Mesendoderm (in vitro differentiated cells): ENCODE measurements at regions not wholly inside any gene's neighbourhood (a gene's known extent, or its start where the extent isn't known, plus 50 kb on each side); places are given as distances from the start of the nearest gene placed in this dataset.

Source experiments
- DNase-seq: peaks from one replicate; pipeline ENCODE4 v3.0.0; 2013
- H2AK5ac ChIP-seq: 2 replicates; pipeline ENCODE4 v1.6.1; 2013; ENCODE audit warnings: low read length, inconsistent platforms
- H2BK120ac ChIP-seq: 2 replicates; pipeline ENCODE4 v1.6.1; 2013; ENCODE audit warnings: low read depth, mild to moderate bottlenecking, low read length, moderate library complexity, mixed read lengths
- H2BK15ac ChIP-seq: replicated peaks from 2 replicates; pipeline ENCODE4 v1.6.1; 2013; ENCODE audit warnings: low read depth, mild to moderate bottlenecking, moderate library complexity
- H2BK5ac ChIP-seq: 2 replicates; pipeline ENCODE4 v1.6.1; 2013; ENCODE audit warnings: low read length, inconsistent platforms
- H3K18ac ChIP-seq: 2 replicates; pipeline ENCODE4 v1.6.1; 2013; ENCODE audit warnings: mild to moderate bottlenecking, low read length, mixed read lengths
- H3K23ac ChIP-seq: one replicate; pipeline ENCODE4 v1.6.1; 2013; ENCODE audit warnings: low read length
- H3K27ac ChIP-seq: 2 replicates; pipeline ENCODE4 v1.5.1; 2013; ENCODE audit warnings: low read depth, mild to moderate bottlenecking, inconsistent platforms, low read length, moderate library complexity
- H3K27me3 ChIP-seq: 2 replicates; pipeline ENCODE4 v1.6.1; 2013; ENCODE audit warnings: low read length, control low read depth, mild to moderate bottlenecking, inconsistent platforms; ENCODE audit not compliant: insufficient read depth, poor library complexity
- H3K36me3 ChIP-seq: 2 replicates; pipeline ENCODE4 v1.6.1; 2013; ENCODE audit warnings: low read length, inconsistent platforms; ENCODE audit not compliant: control insufficient read depth, insufficient read depth
- H3K4ac ChIP-seq: one replicate; pipeline ENCODE4 v1.6.1; 2013; ENCODE audit warnings: low read depth, mild to moderate bottlenecking, low read length, moderate library complexity
- H3K4me1 ChIP-seq: 2 replicates; pipeline ENCODE4 v1.6.1; 2013; ENCODE audit warnings: low read depth, low read length, inconsistent platforms; ENCODE audit not compliant: control insufficient read depth
- H3K4me2 ChIP-seq: 2 replicates; pipeline ENCODE4 v1.6.1; 2013; ENCODE audit warnings: low read length
- H3K4me3 ChIP-seq: 2 replicates; pipeline ENCODE4 v1.5.1; 2013; ENCODE audit warnings: mild to moderate bottlenecking, low read length
- H3K56ac ChIP-seq: one replicate; pipeline ENCODE4 v1.6.1; 2013; ENCODE audit warnings: low read length
- H3K79me1 ChIP-seq: 2 replicates; pipeline ENCODE4 v1.6.1; 2013; ENCODE audit warnings: low read length, inconsistent platforms
- H3K79me2 ChIP-seq: 2 replicates; pipeline ENCODE4 v1.6.1; 2013; ENCODE audit warnings: mild to moderate bottlenecking, low read length; ENCODE audit not compliant: control insufficient read depth, insufficient read depth
- H3K9ac ChIP-seq: 2 replicates; pipeline ENCODE4 v1.6.1; 2013; ENCODE audit warnings: low read length, inconsistent platforms
- H4K5ac ChIP-seq: one replicate; pipeline ENCODE4 v1.6.1; 2013; ENCODE audit warnings: low read length
- H4K8ac ChIP-seq: one replicate; pipeline ENCODE4 v1.6.1; 2013; ENCODE audit warnings: low read depth, mild to moderate bottlenecking, control low read depth, low read length, moderate library complexity
- WGBS: extraction: QIAGEN DNeasy Blood & Tissue Kit; methylation state at CpG from one replicate; pipeline ENCODE4 v1.1.7; 2013; ENCODE audit warnings: low lambda C conversion rate, missing lambda C conversion rate; ENCODE audit not compliant: insufficient coverage; ENCODE audit errors: extremely low coverage; 5-methylcytosine and 5-hydroxymethylcytosine counted together

DNA sequence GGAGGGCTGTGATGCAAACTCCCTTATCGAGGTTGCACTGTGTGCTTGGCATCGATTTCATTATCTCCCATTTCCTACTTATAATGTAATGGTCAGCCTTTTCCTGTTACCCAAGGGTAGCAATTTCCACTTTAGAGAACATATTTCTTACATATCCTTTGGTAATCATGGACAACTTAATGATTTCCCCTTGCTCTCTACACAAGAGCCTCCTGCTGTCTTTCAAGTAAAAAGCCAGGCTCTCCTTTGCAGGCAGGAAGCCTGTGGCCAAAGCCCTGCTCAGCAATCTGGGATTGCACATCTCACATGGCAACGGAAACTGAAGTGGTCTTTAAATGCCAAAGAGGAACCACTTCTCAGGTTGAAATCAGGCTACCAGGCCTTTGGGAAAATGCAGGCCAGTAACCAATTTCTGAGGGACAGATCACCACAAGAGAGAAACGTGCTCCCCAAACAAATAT, 86.7 kb upstream of the IKZF1 start:
- no peaks in the 10 kb centered on the region for H3K36me3 ChIP-seq
- H3K4ac ChIP-seq = no peak overlapping the region
- H3K4me3 ChIP-seq = no peak overlapping the region
- H2BK15ac ChIP-seq = no peak overlapping the region
- no peak overlapping the region for H2BK120ac ChIP-seq
- H4K8ac ChIP-seq = no peak overlapping the region
- no peak overlapping the region for H2BK5ac ChIP-seq
- H3K79me2 ChIP-seq = no peaks in the 10 kb centered on the region
- no peak overlapping the region for H3K9ac ChIP-seq
- H3K23ac ChIP-seq = no peak overlapping the region
- no peak overlapping the region for H3K18ac ChIP-seq
- H3K56ac ChIP-seq = no peak overlapping the region
- no peaks in the 10 kb centered on the region for H3K79me1 ChIP-seq
- no CpG with 5 or more reads among the region's 4 CpGs for WGBS
- no peaks in the 10 kb centered on the region for H3K4me1 ChIP-seq
- no peaks in the 10 kb centered on the region for H3K27me3 ChIP-seq
- H3K4me2 ChIP-seq = no peak overlapping the region
- no peak overlapping the region for H3K27ac ChIP-seq
- H2AK5ac ChIP-seq = no peak overlapping the region
- no peak overlapping the region for H4K5ac ChIP-seq
- DNase-seq = no peak

DNA sequence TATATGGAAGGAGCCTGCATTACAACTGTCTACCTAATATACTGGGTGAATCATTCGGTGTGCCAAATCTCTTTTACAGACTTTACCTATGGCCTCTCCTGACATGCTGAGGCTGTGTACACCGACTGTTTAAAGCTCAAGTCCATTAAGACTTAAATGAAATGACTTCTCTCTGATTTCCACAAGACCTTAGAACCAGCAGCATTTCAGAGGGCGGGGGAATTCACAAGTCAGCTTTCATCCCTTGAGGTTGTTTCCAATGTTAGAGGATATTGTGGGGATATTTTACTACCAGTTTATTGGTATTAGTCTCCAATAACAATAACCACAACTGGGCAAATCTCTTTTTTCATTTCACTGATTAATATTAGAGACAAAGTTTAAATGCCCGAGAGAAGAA, 87.1 kb upstream of the IKZF1 start:
- H3K4me1 ChIP-seq = no peaks in the 10 kb centered on the region
- H2BK120ac ChIP-seq = no peak overlapping the region
- no peak overlapping the region for H3K27ac ChIP-seq
- WGBS = no CpG with 5 or more reads among the region's 4 CpGs
- no peaks in the 10 kb centered on the region for H3K36me3 ChIP-seq
- H3K23ac ChIP-seq = no peak overlapping the region
- no peak for DNase-seq
- H3K9ac ChIP-seq = no peak overlapping the region
- H2AK5ac ChIP-seq = no peak overlapping the region
- no peak overlapping the region for H3K18ac ChIP-seq
- no peak overlapping the region for H3K4ac ChIP-seq
- no peak overlapping the region for H4K5ac ChIP-seq
- no peak overlapping the region for H2BK15ac ChIP-seq
- no peaks in the 10 kb centered on the region for H3K79me2 ChIP-seq
- no peak overlapping the region for H3K4me3 ChIP-seq
- H3K4me2 ChIP-seq = no peak overlapping the region
- no peak overlapping the region for H4K8ac ChIP-seq
- no peak overlapping the region for H3K56ac ChIP-seq
- H3K79me1 ChIP-seq = no peaks in the 10 kb centered on the region
- H2BK5ac ChIP-seq = no peak overlapping the region
- no peaks in the 10 kb centered on the region for H3K27me3 ChIP-seq

DNA sequence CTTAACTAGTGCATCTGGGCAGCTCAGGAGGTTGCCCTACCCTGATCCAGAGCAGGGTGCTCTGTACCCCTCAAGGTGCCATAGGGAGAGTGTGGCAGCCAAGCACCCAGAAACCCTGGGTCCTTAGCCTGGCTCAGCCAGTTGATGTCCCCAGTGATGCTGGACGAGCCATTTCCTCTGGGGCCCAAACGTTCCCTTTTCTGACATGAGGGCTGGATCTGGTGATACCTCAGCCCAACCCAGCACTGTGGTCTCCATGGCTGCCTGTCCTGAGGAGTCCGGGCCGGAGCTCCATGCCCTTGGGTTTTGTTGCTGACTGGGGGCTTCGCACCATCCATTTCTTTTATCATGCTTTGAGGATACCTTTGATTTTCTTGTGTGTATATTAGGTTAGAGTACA, 87.9 kb upstream of the IKZF1 start:
- Histone ChIP-seq H3K79me1 (no peaks in the 10 kb centered on the region), H3K27ac (no peak overlapping the region), H2AK5ac (no peak overlapping the region), H2BK15ac (no peak overlapping the region), H3K4ac (no peak overlapping the region), H3K23ac (no peak overlapping the region), H3K27me3 (no peaks in the 10 kb centered on the region), H2BK120ac (no peak overlapping the region), H4K5ac (no peak overlapping the region), H3K4me2 (no peak overlapping the region), H3K18ac (no peak overlapping the region), H3K4me3 (no peak overlapping the region), H2BK5ac (no peak overlapping the region), H3K56ac (no peak overlapping the region), H3K36me3 (no peaks in the 10 kb centered on the region), H3K9ac (no peak overlapping the region), H3K79me2 (no peaks in the 10 kb centered on the region), H4K8ac (no peak overlapping the region), H3K4me1 (no peaks in the 10 kb centered on the region)
- no peak for DNase-seq
- no CpG with 5 or more reads among the region's 5 CpGs for WGBS

DNA sequence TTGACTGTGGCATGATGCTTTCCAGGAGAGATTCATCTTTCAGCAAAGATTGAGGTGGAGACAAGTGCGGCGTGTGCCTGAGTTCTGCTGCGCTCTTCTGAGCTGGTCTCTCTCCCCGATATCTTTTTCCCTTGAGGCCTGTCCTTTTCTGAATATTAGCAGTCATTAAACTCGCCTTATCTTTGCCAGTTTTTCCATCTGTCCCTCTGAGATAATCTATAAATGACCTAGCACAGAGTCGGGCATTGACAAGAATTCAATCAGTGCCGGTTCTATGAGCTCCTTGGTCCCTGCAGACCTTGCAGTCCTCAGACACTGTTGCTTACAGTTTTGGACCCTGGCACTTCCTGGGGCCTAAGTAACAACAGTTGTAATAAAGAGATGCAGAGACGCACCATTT, 89.7 kb upstream of the IKZF1 start:
- Histone ChIP-seq H3K79me1 (no peaks in the 10 kb centered on the region), H3K79me2 (no peaks in the 10 kb centered on the region), H4K5ac (no peak overlapping the region), H3K4ac (no peak overlapping the region), H2BK5ac (no peak overlapping the region), H2AK5ac (no peak overlapping the region), H3K9ac (no peak overlapping the region), H3K4me1 (no peaks in the 10 kb centered on the region), H3K18ac (no peak overlapping the region), H3K4me2 (no peak overlapping the region), H3K4me3 (no peak overlapping the region), H2BK120ac (no peak overlapping the region), H3K23ac (no peak overlapping the region), H2BK15ac (no peak overlapping the region), H3K36me3 (no peaks in the 10 kb centered on the region), H3K27ac (no peak overlapping the region), H3K56ac (no peak overlapping the region), H4K8ac (no peak overlapping the region), H3K27me3 (no peaks in the 10 kb centered on the region)
- DNase-seq = no peak
- WGBS = no CpG with 5 or more reads among the region's 8 CpGs

DNA sequence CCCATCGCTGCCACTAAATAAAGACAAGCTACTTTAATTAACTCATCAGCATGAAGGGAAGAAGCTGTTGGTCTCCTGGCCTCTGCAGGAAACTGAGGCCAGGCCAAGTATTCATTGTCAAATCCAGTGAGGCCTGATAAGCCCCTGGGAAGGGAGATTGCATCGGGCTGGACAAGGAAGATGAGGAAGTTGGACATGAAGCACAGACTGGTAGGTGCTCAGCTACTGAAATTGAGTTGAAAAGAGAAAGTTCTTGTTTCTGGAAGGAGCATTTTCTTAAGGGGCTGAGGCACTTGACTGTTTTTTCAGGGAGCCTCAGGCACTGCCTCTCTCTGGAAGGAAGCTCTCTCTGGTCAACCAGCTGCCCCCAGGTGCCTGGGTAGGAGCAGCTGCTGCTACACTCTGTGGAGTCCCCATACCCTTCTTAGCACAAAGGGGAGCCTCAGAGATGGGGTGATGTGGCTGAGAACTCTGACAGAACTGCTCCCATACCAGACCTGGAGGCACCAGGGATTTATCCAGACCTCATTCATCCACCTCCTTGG, 90.3 kb upstream of the IKZF1 start:
- Histone ChIP-seq H2BK120ac (no peak overlapping the region), H3K36me3 (no peaks in the 10 kb centered on the region), H3K4me3 (no peak overlapping the region), H4K8ac (no peak overlapping the region), H3K23ac (no peak overlapping the region), H2BK5ac (no peak overlapping the region), H3K79me2 (no peaks in the 10 kb centered on the region), H3K56ac (no peak overlapping the region), H2AK5ac (no peak overlapping the region), H3K4me2 (no peak overlapping the region), H3K4ac (no peak overlapping the region), H3K18ac (no peak overlapping the region), H3K27me3 (no peaks in the 10 kb centered on the region), H3K79me1 (no peaks in the 10 kb centered on the region), H3K4me1 (no peaks in the 10 kb centered on the region), H3K9ac (no peak overlapping the region), H3K27ac (no peak overlapping the region), H2BK15ac (no peak overlapping the region), H4K5ac (no peak overlapping the region)
- DNase-seq = no peak
- WGBS = no CpG with 5 or more reads among the region's 2 CpGs

DNA sequence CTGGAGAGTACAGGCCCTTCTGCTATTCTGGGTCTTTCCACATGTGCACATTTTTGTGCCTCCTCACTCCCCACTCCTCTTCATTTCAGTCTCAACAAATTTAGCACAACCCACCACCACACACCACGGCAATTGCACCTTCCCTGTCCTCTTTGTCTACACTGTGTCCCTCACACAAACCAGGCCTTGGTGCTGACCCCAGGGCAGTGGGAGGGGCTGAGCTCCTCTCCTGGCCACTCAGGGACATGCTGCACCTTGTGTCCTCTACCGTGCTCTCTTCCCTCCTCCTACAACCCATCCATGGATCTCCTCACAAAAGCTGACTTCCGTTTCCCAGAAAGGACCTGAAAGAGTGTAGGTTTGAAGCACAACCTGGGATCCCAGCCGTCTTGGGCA, 90.9 kb upstream of the IKZF1 start:
- no peak overlapping the region for H2BK5ac ChIP-seq
- H2AK5ac ChIP-seq = no peak overlapping the region
- no peaks in the 10 kb centered on the region for H3K4me1 ChIP-seq
- H2BK15ac ChIP-seq = no peak overlapping the region
- no CpG with 5 or more reads among the region's 4 CpGs for WGBS
- H3K79me2 ChIP-seq = no peaks in the 10 kb centered on the region
- no peak overlapping the region for H3K18ac ChIP-seq
- H3K79me1 ChIP-seq = no peaks in the 10 kb centered on the region
- H3K56ac ChIP-seq = no peak overlapping the region
- H3K23ac ChIP-seq = no peak overlapping the region
- no peak overlapping the region for H3K4me2 ChIP-seq
- H3K36me3 ChIP-seq = no peaks in the 10 kb centered on the region
- H3K4me3 ChIP-seq = no peak overlapping the region
- no peak overlapping the region for H3K4ac ChIP-seq
- no peak overlapping the region for H4K5ac ChIP-seq
- no peak overlapping the region for H4K8ac ChIP-seq
- H3K9ac ChIP-seq = no peak overlapping the region
- no peak overlapping the region for H3K27ac ChIP-seq
- no peak for DNase-seq
- H3K27me3 ChIP-seq = no peaks in the 10 kb centered on the region
- H2BK120ac ChIP-seq = no peak overlapping the region
